Esophagus squamous epithelium (tissue), 4 donors: ENCODE measurements at regions not wholly inside any gene's neighbourhood (a gene's known extent, or its start where the extent isn't known, plus 50 kb on each side); places are given as distances from the start of the nearest gene placed in this dataset.

Experiments used
- POLR2A ChIP-seq, 4 donors: fragments of 450-650 bp; IDR thresholded peaks; one replicate each; pipeline ENCODE4 v1.6.1; 2017; ENCODE audit warnings: antibody characterized with exemption in 4 of 4, mild to moderate bottlenecking in 4 of 4, moderate library complexity in 3 of 4
- TF ChIP-seq, protein P1 (sequence below), 6 experiments: fragments of 450-650 bp in 4 of 6; fragments of 200-600 bp in 2 of 6; sonication (generic) in 2 of 6; IDR thresholded peaks; one replicate each; pipeline ENCODE4 v1.5.1; 2016 to 2019; ENCODE audit warnings: antibody characterized with exemption in 6 of 6, mild to moderate bottlenecking in 4 of 6, moderate library complexity in 4 of 6

DNA sequence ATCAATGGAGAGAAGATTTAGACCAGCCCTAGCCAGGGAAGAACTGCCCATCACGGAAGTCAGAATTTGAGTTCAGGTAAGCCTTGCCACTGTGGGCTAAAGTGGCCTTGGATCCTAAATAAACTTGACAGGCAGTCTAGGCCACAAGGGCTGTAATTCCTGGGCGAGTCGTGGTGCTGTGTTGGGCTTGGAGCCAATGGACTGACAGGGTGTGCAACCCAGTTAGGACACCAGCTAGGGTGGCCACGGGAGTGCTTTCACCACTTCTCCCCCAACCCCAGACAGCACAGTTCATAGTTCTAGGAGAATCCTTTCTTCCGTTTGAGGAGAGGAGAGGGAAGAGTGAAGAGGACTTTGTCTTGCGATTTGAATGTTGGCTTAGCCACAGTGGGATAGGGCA is 422.4 kb downstream of the DOK5 start:
- TF ChIP-seq, protein P1, sequence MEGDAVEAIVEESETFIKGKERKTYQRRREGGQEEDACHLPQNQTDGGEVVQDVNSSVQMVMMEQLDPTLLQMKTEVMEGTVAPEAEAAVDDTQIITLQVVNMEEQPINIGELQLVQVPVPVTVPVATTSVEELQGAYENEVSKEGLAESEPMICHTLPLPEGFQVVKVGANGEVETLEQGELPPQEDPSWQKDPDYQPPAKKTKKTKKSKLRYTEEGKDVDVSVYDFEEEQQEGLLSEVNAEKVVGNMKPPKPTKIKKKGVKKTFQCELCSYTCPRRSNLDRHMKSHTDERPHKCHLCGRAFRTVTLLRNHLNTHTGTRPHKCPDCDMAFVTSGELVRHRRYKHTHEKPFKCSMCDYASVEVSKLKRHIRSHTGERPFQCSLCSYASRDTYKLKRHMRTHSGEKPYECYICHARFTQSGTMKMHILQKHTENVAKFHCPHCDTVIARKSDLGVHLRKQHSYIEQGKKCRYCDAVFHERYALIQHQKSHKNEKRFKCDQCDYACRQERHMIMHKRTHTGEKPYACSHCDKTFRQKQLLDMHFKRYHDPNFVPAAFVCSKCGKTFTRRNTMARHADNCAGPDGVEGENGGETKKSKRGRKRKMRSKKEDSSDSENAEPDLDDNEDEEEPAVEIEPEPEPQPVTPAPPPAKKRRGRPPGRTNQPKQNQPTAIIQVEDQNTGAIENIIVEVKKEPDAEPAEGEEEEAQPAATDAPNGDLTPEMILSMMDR (IDR thresholded peaks at IDR 0.05), result no peak
- no peak for TF ChIP-seq POLR2A (IDR thresholded peaks at IDR 0.05)
